ENCODE measurements at regions not wholly inside any gene's neighbourhood (a gene's known extent, or its start where the extent isn't known, plus 50 kb on each side); places are given as distances from the start of the nearest gene placed in this dataset.

GRCh38 chr11:92801685-92802084 lies 167.8 kb upstream of the MTNR1B start:
- no peak for TF ChIP-seq CTCF (conservative IDR thresholded peaks at IDR 0.05; ENCODE audit: low read depth, low read length)
- TF ChIP-seq EZH2 (IDR thresholded peaks at IDR 0.05; ENCODE audit: low read length, unreplicated experiment) = no peak
